GM12875 (cell line): ENCODE measurements at regions not wholly inside any gene's neighbourhood (a gene's known extent, or its start where the extent isn't known, plus 50 kb on each side); places are given as distances from the start of the nearest gene placed in this dataset.
"Not testable (repeated sequence)": the region's sequence is repeated elsewhere in the genome, so short reads cannot be mapped to it uniquely, and the experiment has no call there.

Experiments used
- H3K4me3 ChIP-seq: one replicate; pipeline ENCODE4 v1.5.1; 2011; ENCODE audit warnings: low read depth, low read length, control low read depth
- TF ChIP-seq, protein P1 (sequence below): IDR thresholded peaks from 2 replicates; pipeline ENCODE4 v1.5.1; 2011; ENCODE audit warnings: low read depth, mild to moderate bottlenecking, control low read depth, inconsistent platforms, low read length, moderate library complexity, borderline replicate concordance; ENCODE audit not compliant: insufficient read depth

GRCh38 chr3:177351757-177352158 lies 154.5 kb upstream of the TBL1XR1 start:
- no peak overlapping the region for H3K4me3 ChIP-seq
- TF ChIP-seq, protein P1, sequence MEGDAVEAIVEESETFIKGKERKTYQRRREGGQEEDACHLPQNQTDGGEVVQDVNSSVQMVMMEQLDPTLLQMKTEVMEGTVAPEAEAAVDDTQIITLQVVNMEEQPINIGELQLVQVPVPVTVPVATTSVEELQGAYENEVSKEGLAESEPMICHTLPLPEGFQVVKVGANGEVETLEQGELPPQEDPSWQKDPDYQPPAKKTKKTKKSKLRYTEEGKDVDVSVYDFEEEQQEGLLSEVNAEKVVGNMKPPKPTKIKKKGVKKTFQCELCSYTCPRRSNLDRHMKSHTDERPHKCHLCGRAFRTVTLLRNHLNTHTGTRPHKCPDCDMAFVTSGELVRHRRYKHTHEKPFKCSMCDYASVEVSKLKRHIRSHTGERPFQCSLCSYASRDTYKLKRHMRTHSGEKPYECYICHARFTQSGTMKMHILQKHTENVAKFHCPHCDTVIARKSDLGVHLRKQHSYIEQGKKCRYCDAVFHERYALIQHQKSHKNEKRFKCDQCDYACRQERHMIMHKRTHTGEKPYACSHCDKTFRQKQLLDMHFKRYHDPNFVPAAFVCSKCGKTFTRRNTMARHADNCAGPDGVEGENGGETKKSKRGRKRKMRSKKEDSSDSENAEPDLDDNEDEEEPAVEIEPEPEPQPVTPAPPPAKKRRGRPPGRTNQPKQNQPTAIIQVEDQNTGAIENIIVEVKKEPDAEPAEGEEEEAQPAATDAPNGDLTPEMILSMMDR = no peak

DNA sequence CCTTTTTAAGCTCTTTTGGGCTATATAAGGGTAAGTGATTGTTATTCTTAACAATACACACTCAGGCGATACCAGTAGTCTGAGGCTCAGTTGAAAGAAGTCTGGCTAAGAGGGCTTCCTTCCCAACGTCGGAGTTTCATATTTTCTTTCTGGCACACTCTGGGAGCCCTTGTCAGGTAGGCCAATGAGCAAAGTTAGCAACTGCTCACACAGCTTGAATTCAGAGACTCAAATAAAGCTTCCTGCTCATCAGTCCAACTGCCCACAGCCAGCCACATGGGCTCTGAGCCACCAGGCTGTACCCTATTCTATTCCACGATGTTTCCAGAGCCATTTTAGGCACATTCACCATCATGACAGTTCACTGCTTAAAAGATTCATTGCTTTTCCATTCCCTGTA lies 155.1 kb upstream of the TBL1XR1 start:
- H3K4me3 ChIP-seq = no peak overlapping the region
- TF ChIP-seq, protein P1 = no peak

- TF ChIP-seq, protein P1 = no peak
- H3K4me3 ChIP-seq = no peak overlapping the region
Measured at GRCh38 chr3:177353140-177353539, 155.9 kb upstream of the TBL1XR1 start.

GRCh38 chr3:177353879-177354278 lies 156.6 kb upstream of the TBL1XR1 start:
- H3K4me3 ChIP-seq = not testable (repeated sequence)

DNA sequence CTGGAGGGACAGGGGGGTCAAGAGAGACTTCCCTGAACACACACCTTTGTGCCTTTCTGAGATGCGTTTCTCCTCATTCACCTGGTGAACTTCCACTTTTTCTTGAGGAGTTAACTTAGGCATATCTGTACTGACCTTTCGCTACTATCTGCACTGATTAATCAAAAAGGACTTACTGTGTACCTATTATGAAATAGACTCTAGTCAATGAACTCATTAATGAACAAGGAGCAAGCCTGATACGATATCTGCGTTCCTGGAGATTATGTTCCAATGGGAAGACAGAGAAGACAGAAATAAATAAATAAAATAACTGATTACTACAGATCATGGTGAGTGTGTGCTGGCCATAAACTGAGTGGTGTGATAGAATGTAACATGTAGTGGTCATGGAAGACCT lies 157.2 kb upstream of the TBL1XR1 start:
- no peak overlapping the region for H3K4me3 ChIP-seq
- TF ChIP-seq, protein P1 = no peak

GRCh38 chr3:177356113-177356512 lies 158.8 kb upstream of the TBL1XR1 start:
- no peak overlapping the region for H3K4me3 ChIP-seq
- TF ChIP-seq, protein P1 = no peak

- H3K4me3 ChIP-seq = no peak overlapping the region
- TF ChIP-seq, protein P1 = no peak
Measured at GRCh38 chr3:177356952-177357351, 159.7 kb upstream of the TBL1XR1 start.
